Right ventricle myocardium inferior (tissue), 1 donor: ENCODE measurements at regions not wholly inside any gene's neighbourhood (a gene's known extent, or its start where the extent isn't known, plus 50 kb on each side); places are given as distances from the start of the nearest gene placed in this dataset.

ENCODE experiments used
- ATAC-seq: fragments of 200-7000 bp; cut with Tn5 transposase; one replicate; pipeline ENCODE4 v1.9.1; 2020; ENCODE audit warnings: mild to moderate bottlenecking, moderate library complexity
- DNase-seq: peaks from one replicate; pipeline ENCODE4 v3.0.0; 2021; ENCODE audit errors: missing footprints
- intact Hi-C: fragments of 100-400 bp; cut with DNase I; formaldehyde crosslinking; loops from one replicate; pipeline ENCODE4 v1.11.0; 2022
- donor health status: DM: no; HTN: yes; CAD: no; lungs with severe emphysema.

DNA sequence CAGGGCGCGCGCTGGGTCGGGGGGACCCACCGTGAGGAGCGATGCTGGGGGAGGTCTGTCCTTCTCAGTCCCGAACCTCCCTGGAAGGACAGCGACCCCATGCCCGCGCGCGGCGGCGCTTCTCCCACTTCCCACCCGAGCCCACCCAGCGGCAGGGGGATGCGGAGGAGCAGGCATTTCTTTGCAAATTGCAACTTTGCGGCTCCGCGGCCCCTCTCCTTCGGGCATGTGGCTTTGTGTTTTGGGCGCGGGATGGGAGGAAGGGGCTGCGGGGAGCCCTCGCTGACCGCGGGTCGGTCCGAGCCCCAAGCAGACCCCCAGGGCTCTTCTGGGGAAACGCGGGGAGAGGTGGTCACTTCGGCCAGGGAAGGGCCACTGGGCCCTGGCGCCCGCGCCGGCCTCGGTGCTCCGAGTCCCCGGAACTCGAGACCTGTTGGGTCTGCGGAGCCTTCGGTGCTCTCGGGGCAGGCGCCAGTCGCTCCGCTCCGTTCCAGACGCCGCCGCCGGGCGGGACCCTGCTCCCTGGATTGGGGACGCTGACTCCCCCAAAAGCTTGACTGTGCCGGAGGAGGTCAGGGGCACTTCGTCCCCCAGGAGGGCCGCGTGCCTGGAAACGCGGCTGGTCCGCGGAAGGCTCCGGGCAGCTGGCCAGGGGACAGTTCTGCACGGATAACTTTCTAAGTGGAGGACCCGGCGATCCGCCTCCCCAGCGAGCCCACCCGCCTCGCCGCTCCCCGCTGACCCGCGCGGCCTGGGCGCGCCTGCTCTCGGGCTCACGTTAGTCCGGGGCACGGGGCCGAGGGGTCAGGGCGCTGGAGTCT is 164.2 kb upstream of the DPP6 start:
- no peak for DNase-seq
- intact Hi-C loops: no loop called here
- no peak for ATAC-seq

DNA sequence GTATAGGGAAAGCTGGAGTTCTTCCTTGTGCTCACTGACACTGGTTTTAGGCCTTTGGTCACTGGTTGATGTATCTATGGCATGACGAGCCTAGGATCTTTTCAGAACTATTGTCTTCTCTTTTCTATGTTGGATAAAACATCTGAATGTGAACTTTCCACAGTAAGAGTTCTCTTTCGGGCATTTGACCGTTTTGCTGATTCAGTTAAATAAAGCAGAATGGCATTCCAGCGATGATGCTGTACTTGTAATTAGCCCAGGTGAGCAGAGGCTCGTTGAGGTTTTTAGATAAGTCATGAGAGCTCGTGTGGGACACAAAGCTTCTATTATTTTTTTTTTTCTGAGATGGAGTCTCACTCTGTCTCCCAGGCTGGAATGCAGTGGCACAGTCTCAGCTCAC is 160.2 kb upstream of the DPP6 start:
- ATAC-seq (no peak), DNase-seq (no peak)
- intact Hi-C loops: no loop called here

DNA sequence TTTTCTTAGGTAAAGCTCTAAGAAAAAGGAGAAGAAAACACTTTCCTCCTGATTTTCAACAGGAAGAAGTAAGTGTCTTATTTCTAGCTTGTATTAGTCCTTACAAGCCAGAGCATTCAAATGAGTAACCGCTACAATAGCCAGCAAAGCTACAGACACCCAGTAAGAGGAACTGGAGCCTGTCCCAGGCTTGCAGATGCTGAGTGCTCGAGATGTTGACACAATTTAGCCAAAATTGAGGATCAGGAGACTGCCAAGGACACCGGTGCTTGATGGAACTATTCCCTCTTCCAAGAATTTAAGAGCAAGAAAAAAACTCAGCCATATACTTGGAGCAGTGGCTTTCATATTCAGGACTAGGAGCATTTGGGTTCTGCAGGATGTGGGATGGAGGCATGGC is 149.3 kb upstream of the DPP6 start:
- ATAC-seq (no peak), DNase-seq (no peak)
- intact Hi-C loops: no loop called here

- ATAC-seq (no peak), DNase-seq (no peak)
- intact Hi-C loops: no loop called here
Measured at GRCh38 chr7:153912211-153912610, 140.0 kb upstream of the DPP6 start.

DNA sequence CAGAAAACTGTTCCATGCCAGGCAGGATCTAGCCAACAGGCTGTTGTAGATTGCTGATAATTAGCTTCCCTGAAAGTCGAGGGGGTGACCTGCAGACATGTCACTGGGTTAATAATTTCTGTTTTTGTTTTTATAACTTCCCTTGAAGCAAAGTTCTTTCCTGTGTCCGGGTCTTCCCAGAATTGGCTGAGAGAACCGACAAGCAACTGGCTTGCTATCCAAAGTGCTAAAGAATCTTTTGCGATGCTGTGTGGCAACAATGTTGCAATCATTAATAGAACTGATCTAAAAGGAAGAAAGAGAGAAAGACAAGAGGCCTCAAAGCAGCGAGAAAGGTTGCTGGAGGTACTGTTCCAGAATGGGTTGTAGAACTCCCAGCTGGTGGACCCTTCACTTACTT is 132.1 kb upstream of the DPP6 start:
- intact Hi-C loops: no loop called here
- DNase-seq (no peak), ATAC-seq (no peak)

DNA sequence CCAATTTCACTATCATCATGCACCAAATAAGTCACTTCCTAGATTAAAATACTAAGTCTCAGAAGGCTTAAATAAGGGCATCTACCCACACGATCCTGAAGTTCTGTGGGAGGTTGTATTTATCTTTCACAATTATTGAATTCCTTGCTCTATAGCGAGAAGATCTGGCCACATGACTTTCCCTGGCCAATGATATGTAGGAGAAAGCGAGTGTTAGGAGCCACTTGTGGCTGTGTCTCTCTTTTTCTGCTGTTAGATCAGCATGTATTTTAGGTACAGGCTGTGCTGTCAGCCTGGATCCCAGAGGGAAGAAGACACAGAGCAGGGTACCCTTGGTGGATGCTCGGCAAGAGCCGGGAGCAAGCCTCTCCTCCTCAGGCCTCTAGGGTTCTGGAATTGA is 131.3 kb upstream of the DPP6 start:
- ATAC-seq: no peak
- no peak for DNase-seq
- intact Hi-C loops: no loop called here

GRCh38 chr7:153921408-153921807 is 130.8 kb upstream of the DPP6 start:
- no peak for DNase-seq
- ATAC-seq: peak; percentile 34
- intact Hi-C loops: no loop called here

DNA sequence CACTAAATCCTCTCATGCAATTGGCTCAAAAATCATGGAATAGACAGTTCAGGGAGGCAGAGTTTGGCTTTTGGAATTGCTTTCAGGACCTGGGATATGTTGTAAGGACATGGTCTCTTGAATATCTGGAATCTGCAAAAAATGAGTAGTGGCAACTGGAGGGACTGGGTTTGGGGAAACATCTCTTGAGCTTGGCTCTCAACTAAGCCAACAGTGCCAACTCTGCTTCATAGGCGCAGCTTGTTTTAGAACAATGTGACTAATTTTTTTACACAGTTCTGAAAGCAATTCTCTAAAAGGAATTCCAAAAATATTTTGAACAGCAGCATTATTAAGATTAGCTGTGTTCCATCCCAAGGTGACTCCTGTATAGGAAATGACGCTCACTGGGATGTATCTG is 121.5 kb upstream of the DPP6 start:
- ATAC-seq: no peak

DNA sequence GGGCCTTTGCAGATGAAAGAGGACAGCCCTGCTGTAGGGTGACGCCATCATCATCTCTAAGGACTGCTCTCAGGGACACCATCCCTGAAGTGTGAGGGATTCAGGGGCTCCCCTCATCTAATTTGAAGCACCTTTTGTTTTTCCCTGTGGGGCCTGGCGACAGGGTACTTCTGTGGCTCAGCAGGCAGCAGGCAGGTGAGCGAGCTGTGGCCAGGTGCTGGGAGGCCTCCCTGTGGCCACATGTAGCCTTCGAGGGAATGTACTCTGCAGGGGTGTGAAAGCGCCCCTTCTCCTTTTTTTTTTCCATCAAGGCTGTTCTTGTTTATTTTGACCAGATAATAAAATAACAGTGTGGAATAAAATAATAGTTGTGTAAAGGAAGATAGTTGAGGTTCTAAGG is 118.2 kb upstream of the DPP6 start:
- DNase-seq: no peak
- no peak for ATAC-seq
- intact Hi-C loops: no loop called here

More for the DNA sequence above, 121.5 kb upstream of the DPP6 start:
- intact Hi-C loops: no loop called here
- no peak for DNase-seq

- no peak for ATAC-seq
- DNase-seq: no peak
- intact Hi-C loops: no loop called here
Measured at GRCh38 chr7:153934629-153935028, 117.6 kb upstream of the DPP6 start.

DNA sequence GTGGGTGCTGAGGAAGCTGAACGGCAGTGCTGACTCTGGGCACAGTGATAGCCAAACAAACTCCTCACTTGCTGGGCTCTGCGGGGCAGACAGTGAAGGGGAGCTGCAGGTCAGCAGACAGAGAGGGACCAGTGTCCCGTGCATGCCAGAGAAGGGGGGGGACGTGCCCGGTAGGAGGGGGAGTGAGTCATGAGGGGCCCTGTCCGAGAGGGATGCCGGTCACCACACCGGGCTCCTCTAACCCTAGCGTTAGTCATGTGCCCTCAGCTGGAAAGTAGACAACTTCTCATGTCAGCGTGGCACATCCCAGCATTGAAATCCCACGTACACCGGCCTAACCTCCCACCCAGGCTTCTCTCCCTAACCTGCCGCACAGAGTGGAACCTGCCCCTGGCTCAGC is 117.1 kb upstream of the DPP6 start:
- ATAC-seq (no peak), DNase-seq (no peak)
- intact Hi-C loops: no loop called here

GRCh38 chr7:153938451-153938850 is 113.7 kb upstream of the DPP6 start:
- DNase-seq (no peak), ATAC-seq (no peak)
- intact Hi-C loops: no loop called here

DNA sequence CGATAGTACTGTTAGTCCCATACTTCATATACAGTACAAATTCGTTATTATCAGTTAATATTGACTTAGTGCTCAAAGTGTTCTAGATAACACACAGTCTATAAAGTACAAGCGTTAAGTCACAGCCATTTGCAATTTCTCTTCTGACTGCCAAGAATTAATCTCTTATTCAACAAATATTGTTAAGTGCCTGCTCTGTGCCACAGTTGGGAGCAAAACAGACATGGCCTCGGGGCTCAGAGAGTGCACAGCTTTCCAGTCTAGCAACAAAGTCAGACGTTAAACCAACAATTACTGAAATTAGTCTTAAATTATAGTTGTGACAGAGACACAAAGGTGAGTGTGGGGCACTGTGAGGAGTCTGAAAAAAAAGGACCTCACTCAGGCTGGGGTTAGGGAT is 113.0 kb upstream of the DPP6 start:
- ATAC-seq (no peak), DNase-seq (no peak)
- intact Hi-C loops: no loop called here

- intact Hi-C loops: no loop called here
- no peak for DNase-seq
- no peak for ATAC-seq
Measured at GRCh38 chr7:153939654-153940053, 112.5 kb upstream of the DPP6 start.

GRCh38 chr7:153941061-153941460 is 111.1 kb upstream of the DPP6 start:
- no peak for DNase-seq
- no peak for ATAC-seq
- intact Hi-C loops: no loop called here

DNA sequence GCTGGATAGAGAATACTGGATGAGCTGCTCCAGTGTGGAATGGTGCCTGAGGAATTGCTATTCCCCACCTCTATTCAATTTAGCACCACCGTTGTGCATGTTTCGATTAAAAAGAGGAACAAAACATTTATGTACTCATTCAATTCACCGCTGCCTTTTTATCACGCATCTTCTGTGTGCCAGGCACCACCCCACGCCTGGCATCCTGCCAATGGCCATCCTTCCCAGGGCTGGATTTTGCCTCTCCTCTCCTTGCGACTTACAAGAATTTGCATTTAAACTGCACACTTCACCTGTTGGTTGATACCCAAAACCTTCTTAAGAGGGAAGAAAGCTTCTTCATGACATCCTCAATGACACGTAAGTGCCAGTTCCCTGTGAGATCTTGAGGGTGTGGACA is 110.2 kb upstream of the DPP6 start:
- DNase-seq (no peak), ATAC-seq (no peak)
- intact Hi-C loops: no loop called here

DNA sequence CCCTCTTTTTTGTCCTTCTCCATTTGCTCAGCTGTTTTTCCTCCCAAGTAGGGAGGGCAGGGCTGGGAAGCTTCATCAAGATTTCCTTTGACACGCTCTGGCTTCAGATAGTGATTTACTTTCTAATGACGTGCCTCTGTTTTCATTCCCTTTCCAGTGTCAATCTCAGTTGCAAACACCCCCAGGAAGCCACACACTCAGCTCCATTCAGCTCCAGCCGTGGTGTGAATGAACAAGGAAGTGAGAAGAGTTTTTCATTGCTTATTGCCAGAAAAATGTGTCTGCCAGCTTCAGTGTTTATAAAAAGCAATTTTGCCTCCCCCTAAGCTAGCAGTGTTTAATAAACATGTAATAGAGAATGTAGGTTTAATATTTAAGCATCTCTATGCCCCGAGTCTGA is 108.7 kb upstream of the DPP6 start:
- intact Hi-C loops: no loop called here
- ATAC-seq (no peak), DNase-seq (no peak)

DNA sequence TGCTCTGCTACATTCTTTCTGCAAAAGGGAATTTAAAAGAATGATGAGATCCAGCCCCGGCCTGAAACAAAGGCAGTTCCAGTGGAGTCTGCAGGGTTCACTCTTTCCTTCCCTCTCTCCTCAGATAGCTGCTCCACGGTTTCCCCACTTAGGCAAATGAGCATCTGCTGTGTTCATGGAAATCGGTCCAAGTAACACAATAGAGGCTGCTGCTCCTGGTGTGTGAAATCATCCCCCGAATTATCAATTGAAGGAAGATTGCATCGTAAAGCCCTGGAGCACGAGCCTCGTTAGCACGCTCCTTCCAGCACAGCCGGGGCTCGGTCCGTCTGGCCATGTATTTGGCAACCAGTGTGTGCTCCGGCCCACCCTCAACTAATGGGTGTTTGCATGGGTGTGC is 108.3 kb upstream of the DPP6 start:
- DNase-seq: no peak
- intact Hi-C loops: no loop called here
- ATAC-seq: no peak

GRCh38 chr7:153948060-153948459 is 104.1 kb upstream of the DPP6 start:
- DNase-seq: no peak
- intact Hi-C loops: no loop called here
- no peak for ATAC-seq

GRCh38 chr7:153951316-153951715 is 100.9 kb upstream of the DPP6 start:
- intact Hi-C loops: no loop called here
- ATAC-seq (no peak), DNase-seq (no peak)

DNA sequence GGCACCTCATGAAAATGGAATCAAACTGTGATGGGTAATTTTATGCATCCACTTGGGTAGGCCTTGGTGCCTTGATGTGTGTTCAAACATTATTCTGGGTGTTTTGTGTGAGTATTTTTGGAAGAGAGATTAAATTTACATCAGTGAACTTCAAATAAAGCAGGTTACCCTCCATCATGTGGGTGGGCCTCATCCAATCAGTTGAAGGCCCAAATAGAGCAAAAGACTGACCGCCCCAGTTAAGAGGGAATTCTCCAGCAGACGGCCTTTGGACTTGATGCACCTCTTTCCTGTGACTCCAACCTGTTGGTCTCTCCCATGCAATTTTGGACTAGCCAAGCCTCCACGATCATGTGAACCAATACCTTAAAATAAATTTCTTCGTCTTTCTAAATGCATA is 97.7 kb upstream of the DPP6 start:
- DNase-seq: no peak
- intact Hi-C loops: no loop called here

More for the DNA sequence above, 97.7 kb upstream of the DPP6 start:
- ATAC-seq: no peak
